GM19025 (cell line): ENCODE measurements at regions not wholly inside any gene's neighbourhood (a gene's known extent, or its start where the extent isn't known, plus 50 kb on each side); places are given as distances from the start of the nearest gene placed in this dataset.
A peak's percentile ranks its signal among the peaks of the same experiment; 100 is the strongest.

Source experiments
- ATAC-seq: cut with Tn5 transposase; IDR thresholded peaks from one replicate; pipeline ENCODE4 v1.9.1; 2021; ENCODE audit warnings: mild to moderate bottlenecking, low read depth, moderate library complexity; ENCODE audit not compliant: unreplicated experiment

DNA sequence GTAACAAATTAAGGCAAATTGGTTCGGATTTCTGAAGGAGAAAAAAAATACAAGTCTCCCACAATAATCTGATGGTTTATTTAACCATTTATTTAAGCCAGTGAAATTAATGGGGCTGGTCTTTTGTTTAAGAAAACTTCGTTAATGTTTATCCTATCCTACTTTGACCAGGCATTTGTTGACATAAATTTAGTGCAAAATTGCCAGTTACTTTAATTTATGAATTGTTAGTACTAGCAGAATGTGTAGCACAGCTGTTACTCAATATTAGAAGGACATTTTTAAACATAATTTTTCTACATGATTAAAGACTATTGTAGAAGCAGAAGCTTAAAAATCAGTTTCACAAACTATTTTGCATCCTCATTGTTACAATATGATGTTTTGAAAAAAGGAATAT lies 687.6 kb upstream of the PTBP2 start:
- ATAC-seq, result no peak

DNA sequence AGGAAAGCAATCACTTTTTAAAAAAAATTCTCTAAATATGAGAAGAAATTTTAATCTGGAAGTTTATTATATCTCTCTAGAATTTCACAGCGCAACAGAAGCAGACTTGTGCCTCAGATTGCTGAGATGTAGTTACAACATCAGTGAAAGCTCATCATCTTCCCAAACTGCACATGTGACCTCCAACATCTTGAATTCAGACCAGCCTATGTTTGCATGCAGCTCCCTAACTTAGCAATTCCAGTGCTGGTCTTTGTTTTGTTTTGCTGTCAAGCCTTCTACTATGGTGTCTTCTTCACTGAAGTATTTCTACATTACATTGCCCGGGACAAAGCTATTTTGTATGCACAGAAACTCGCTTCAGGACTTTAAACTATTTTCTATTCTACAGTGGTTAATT lies 684.8 kb upstream of the PTBP2 start:
- ATAC-seq, result no peak

DNA sequence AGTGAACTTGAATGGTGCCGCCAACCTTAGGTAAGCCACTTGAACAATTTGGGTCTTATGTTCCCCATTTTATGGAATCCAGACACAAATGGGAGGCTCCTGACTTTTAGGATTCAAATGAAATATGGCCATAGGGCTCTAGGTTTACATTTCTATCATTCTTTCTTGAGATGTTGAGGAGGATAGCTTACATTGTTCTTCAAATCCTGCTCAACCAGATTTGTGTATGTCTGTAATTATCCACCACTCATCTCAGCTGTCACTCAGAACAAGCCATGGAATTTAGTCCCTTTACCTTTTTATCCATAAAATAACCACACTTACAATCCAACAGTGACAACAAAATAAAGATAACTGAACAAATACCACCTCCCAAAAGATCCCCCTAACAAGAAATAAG lies 682.9 kb upstream of the PTBP2 start:
- no peak for ATAC-seq

DNA sequence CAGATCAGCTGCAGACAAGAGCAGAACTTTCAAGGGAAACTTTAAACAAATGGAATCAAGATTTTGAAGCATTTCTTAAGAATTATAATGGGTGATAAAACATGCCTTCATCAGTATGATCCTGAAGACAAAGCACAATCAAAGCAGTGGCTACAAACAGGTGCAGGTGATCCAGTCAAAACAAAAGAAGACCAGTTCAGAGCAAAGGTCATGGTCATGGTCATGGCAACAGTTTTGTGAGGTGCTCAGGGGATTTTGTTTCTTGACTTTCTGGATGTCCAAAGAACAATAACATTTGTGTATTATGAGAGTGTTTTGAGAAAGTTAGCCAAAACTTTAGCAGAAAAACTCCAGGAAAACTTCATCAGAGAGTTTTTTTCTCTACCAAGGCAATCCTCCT lies 681.7 kb upstream of the PTBP2 start:
- no peak for ATAC-seq

DNA sequence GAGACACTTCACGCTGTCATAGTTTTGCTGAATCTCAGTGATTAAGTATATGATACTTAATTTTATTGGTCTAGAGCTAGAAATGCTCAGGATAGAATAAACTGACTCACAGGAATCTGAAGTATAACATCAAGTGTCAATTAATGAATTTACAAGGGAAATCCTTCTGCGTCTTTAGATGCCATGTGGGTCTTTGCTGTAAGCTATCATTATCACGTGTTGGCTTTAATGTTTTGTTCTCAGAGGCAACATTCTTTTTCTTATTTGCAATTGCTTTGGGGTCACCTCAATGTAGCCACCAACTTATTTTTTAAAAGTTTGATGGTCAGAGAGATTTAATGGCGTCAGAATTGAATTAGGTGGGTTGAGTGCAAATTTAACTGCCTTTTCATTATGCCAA lies 680.1 kb upstream of the PTBP2 start:
- no peak for ATAC-seq

DNA sequence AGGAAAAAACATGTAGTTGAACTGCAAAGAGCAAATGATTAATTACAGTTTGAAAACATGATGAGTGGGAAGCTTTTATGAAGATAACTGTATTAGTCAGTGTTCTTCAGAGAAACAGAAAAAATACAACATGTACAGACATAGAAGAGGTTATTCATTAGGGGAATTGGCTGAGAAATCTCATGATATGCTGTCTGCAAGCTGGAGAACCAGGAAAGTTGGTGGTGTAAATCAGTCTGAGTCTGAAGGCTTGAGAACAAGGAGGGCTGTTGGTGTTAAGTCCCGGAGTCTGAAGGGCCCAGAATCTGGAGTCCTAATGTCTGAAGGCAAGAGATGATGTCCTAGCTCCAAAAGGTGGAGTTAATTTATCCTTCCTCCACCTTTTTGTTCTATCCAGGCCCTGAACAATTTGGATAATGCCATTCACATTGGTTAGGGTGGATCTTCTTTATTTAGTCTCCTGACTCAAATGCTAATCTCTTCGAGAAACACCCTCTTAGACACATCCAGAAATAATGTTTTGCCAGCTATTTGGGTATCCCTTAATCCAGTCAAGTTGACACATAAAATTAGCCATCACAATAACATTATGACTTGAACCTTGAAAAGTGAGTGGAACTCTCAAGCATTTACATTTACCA lies 672.9 kb upstream of the PTBP2 start:
- ATAC-seq, result no peak

DNA sequence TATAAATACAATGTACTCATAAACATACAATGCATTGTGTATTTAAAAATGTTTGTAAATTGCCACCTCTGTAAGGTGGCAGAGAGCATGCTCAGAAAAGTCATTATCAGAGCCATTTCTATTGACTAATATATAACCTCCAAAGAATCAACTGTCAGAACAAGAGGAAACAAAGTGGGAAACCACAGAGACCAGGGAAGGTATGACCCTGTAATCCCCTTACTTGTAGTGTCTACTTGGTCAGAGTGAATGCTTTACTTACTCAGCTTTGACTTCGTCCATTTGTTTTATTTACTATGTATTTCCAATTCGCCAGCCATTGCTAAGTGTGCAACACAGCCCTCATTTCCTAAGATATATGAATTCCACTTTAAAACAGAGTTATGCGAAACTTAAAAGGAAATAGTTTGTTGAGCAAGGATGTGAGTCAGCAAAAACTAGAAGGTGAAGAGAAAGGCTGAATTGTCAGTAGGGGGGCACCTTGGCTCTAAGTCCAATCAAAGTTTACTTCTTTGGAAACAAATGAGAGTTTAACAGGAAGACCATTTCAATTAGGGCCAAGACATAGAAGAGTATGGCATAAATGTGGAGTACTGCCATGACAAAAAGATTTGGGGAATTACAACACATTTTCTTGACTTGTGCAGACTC lies 671.7 kb upstream of the PTBP2 start:
- ATAC-seq, result peak; percentile 53

DNA sequence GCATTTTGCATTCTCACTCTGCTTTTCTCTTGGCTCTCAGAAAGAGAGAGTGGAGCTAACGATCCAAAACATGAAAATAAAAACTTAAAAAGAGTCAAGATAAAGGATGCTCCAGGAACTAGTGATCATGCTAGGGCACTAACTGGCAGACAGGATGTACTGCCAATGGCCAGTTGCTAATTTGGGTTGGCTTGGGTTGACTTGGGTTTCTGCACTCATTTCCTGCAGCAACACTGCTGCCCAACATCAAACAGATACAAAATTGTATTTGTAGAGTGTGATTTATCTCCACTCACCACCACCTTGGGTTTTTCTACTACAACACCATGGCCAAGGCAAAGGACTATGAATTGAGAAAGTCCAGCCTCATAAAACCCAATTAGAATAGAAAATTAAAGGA lies 662.3 kb upstream of the PTBP2 start:
- no peak for ATAC-seq

DNA sequence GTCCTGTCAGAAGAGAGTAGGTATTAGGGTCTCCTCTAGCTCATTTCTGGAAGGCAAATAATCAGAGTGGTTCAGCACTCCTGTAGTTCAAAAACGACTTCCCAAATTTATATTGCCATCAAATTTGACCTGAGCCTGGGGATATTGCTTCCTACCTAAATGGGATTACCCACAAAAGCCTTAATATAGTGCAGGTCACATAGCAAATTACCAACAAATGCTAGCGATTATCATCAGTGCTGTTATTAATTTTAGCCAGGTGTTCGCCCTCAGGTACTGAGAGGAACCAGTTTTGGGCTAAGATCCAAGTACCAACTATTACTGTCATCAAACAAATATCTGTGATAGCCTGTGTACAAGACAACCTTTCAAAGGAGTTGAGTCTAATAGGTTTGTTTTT lies 661.8 kb upstream of the PTBP2 start:
- no peak for ATAC-seq

DNA sequence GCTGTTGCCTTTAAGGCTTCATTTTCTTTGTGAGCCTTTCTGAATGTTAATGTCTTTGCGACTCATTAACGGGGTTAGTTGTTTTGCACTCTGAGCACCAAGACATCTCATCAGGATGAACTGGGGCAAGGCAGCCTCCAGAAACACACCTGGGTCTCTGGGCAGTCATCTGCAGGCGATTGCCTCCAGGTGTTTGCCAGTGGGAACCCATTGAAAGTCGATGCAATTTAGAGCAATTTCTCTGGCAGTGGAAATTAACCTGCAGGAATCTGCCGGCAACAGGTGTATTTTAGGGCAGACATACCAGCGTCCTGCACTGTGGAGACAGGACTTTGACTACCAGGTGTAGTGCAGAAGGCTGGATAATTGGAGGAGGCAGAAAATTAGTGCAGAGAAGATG lies 661.0 kb upstream of the PTBP2 start:
- ATAC-seq, result no peak

DNA sequence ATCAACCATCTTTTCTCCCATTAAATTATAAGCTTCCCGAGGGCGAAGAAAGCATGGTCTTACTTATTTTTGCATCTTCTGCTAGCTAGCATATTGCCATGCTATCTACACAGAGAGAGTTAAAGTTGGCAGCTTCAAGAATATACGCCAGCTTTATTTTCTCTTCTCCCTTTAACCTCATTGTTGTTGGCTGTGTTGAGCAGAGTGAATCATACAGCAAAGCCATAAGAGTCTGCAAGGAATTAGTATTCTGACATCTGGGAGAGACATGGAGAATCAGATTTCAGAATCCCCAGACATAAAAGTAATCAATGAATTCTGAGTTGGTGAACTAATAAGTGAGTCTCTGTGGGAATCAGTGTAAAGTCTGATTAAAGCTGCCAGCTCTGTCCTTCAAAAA lies 649.6 kb upstream of the PTBP2 start:
- ATAC-seq, result no peak

DNA sequence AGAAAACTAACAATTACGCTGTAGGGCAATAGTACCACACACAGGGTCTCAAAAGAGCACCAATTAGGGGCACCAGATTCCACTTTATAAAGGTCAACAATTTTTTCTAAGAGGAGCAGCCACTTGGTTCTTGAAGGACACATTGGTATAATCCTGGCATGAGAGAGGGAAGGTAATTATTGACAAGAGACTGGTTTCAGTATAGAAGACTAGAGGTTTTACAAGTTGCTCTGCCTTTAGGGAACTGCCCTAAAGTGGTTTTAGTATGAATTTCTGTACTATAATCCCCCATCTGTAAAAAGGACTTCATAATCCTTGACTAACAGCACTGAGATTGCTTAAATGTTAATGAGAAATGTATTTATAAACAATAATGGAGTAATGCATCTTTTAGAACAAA lies 648.5 kb upstream of the PTBP2 start:
- ATAC-seq, result peak; percentile 68

DNA sequence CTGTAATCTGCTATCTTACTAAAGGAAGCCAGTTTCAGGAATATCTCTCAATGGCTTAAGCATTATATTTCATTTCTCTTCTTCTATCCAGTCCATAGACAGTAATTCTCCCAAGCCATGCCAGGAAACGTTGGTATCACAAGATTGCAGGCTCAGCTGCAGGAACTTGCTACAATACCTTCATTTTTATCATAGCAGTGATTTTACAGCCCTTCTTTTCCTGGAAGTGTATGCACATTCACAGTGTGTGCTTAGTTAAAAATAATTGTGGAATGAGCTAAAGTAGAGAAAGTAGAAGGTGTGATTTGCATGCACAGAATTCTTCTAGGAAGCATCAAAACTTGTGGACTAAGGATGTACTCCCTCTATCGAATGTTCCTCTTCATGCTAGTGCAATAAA lies 647.2 kb upstream of the PTBP2 start:
- no peak for ATAC-seq

DNA sequence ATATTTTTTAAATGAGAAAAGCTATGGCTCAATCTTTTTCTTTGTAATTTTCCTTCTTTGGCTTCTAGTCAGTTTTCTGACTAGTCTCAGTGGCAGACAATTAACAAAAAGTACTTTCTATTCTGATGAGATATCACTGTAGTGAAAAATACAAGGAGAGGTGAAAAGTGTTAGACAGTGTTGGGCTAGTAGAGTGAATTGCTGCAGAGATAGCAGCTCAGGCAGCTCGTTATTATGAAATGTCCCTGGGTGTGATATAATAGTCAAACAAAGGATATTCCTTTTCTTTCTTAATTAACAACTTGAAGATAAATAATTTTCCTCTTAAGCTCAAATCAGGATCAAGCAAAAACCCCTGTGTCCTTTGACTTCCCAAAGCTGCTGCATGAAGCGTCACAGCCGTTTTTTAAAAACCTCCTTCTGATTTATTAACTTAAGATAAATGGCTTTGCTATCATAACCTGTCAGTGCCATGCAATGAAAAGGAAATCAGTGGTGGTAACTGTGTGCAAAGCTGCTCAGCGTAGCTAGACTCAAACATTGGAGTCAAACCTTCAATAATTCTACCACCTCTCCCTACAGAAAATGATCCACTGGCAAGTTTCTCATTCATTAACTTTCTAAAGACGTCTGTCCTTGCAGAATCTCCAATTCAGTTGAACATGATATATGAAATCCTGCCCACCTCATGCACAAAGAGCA lies 646.6 kb upstream of the PTBP2 start:
- no peak for ATAC-seq

DNA sequence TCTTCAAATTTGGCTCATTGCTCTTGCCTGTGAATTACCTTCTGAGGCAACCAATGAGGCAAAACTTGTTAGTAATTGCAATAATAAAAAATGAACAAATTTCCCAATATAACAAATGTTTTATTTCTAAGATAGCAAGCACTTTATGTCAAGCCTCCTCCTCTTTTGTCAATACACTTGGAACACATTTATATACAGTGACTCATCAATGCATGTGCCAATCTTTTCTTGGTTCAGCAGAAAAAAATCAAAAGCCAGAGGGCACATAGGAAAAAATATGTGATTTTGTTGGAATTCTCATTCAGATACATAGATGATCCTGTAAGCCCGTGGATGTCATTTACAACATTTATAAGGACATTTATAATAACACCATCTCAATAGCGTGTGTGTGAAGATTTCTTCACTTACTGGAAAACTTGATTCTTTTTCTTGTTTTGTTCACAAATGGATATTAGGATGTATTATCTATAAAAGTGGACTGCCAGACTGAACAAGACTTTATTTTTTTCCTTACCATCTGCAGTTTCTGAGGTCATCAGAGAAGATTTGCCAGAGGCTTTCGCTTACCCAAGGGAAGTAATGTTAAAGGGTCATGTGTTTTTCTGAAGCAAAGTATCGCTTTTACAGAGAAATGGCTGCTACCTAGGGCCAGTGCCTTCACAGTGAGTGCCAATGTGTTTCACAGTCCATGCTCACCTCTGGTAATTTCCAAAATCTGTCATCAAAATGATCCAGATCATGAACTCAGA lies 645.7 kb upstream of the PTBP2 start:
- ATAC-seq, result no peak

DNA sequence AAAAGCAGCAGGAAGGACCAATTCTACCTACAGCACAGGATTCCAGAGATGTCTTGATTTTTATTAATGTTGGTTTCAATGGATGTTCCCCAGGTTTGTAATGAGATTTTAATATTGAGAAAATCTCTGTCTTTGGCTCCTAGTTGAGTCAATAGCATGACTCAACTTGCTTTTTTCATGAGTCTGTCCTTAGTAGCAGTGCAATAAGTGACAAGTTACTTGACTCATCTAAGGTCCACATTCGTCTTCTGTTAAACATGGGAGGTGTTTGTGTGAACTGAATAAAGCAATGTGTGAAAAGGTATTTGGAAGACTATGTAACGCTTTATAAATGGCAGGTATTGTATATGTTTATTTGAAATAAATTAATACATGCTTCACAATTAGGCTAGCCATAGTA lies 645.0 kb upstream of the PTBP2 start:
- ATAC-seq, result no peak

DNA sequence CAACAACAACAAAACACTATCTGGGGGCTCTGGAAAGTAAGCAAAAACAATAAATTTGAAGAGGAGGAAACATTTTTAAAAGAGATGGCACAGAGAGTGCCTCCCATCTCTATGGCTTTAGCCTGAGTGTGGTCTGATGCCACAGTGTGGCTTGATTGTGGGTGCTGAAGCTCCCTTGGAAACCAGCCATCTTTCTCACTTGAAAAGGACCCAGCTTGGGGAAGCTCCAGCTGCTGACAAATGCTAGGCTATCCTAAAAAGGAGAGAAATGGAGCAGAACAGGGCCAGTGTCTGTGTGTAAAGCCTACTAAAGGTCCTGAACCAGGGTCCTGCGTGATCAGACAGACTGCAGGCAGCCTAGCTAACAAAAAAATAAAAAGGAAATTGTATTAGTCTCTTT lies 642.0 kb upstream of the PTBP2 start:
- ATAC-seq, result no peak

DNA sequence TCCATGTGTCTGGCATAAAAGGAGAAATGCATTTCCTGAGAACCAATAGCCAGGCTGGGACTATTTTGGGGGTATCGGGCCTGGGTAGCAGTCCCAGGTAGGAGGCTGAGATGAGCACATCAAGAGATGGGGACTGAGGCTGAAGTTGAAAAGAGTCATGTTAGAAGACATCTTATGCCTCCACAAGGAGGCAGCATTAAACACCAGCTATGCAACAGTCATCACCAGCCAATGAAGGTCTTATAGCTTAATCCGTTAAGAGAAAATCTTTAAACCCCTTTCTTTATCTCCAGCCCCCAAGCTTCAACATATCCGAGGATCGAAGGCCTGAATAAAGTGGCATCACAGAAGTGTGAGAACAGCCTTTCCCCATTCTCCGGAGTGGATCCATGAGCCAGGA lies 640.7 kb upstream of the PTBP2 start:
- ATAC-seq, result no peak

DNA sequence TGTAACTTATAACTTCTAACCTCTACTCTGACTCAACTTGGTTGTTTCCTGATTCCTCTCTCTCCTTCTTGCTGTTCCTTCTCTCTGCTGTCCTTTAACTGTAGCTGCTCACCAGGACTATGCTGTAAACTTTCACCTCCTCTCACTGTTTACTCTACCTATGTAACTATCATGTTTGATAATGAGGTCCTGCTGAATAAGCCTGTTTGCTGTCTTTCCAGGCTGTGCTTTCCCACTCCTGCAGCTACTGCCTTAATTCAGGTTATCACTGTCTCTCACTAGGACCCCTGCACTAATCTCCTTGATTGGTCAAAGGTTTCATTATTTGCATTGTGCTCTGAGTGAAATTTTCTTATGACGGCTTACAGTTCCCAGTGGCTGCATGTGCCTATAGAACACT lies 633.9 kb upstream of the PTBP2 start:
- ATAC-seq, result no peak

DNA sequence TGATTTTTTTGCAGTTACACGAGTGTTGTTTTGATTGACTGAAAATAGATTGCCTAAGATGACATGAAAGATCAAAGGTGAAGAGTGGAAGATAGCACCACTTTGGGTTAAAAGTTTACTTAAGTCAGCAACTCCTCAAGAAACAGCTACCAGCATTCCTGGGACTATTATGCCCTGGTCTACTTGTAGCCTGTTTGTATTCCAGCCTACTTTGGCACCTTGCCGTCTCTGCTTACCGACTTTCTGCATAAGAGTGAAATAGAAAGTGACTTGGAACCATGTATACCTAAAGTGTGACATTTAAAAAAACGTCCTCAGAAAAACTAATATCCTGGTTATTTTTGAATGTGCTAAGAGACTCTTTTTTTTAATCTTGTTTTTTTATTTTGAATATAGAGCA lies 631.5 kb upstream of the PTBP2 start:
- ATAC-seq, result no peak

DNA sequence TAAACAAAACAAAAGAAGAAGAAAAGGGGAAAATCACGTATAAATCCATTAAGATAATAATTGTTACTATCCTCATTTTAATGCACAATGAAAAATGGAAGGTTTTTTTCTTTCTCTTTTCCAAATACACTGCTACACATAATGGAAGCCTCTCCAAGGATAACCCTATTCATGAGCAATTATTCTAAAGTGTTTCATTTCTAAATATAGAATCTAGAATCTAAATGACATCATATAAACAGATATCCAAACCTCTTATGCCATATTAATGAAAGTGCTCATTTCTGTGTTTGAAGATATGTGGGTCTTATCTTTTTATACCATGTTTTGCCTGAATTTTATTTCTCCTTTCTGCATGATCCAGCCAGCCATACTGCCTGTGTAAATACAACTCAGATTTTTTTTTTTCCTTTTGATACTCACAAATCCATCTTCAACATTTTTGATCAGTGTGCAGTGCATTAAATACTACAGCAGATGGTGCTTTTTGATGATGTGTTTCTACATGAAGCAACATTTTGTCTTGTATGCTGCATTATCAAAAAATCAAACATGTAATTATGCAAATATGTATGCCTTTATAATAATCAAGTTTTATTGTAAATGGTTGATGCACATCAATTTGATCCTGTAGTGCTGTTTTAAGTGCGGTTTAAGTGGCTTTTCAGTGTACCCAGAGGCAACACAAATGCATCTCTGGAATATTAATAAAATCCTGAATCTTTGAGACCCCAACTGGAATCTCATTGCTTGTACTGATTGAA lies 625.6 kb upstream of the PTBP2 start:
- no peak for ATAC-seq
